HG02588 (cell line): ENCODE measurements at regions not wholly inside any gene's neighbourhood (a gene's known extent, or its start where the extent isn't known, plus 50 kb on each side); places are given as distances from the start of the nearest gene placed in this dataset.
A peak's percentile ranks its signal among the peaks of the same experiment; 100 is the strongest.

ENCODE experiments used
- ATAC-seq: cut with Tn5 transposase; IDR thresholded peaks from one replicate; pipeline ENCODE4 v1.9.1; 2021; ENCODE audit warnings: mild to moderate bottlenecking, moderate library complexity; ENCODE audit not compliant: unreplicated experiment

GRCh38 chr13:74084375-74084935 is 49.7 kb downstream of the KLF12 start:
- ATAC-seq: no peak

DNA sequence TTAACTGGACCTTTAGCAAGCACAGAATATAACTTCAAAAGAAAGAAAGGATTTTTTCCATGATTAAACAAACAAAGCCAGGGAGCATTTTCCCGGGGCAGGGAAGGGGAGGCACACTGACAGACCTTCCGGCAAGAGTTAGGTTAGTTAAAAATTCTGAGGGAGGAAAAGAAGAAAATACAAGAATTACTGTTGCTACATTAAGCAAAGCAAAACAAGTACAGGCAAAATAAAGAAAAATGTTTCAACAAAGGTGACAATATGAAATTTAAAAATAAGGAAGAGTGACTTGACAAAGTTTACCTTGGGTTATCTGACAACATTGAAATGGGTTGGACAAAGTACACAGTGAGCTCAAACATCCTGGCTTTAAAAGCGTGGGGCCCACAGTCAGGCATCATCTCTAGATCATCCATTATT is 51.5 kb downstream of the KLF12 start:
- no peak for ATAC-seq

- no peak for ATAC-seq
Observed at GRCh38 chr13:74080762-74081161, 53.4 kb downstream of the KLF12 start.

- no peak for ATAC-seq
Observed at GRCh38 chr13:74077792-74078191, 56.4 kb downstream of the KLF12 start.

- no peak for ATAC-seq
Observed at GRCh38 chr13:74077375-74077774, 56.8 kb downstream of the KLF12 start.

GRCh38 chr13:74074723-74075122 is 59.5 kb downstream of the KLF12 start:
- ATAC-seq: no peak

DNA sequence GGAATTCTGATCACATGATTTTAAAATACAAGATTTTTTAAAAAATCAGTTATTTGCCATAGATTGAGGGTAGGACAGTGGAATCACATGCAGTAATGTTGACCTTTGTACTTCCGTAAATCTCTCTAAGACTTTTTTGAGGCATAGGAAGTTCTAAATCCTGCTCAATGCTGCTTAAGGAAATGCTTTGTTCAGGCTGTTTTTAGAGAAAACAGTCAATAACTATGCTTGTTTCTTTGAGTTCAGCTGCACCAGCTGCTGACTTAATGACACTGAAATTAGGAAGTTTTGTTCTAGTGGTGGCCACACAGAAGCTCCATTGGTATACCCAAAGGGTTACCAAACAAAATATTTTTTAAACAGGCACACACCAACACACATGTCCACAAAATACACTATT is 60.9 kb downstream of the KLF12 start:
- ATAC-seq: no peak

DNA sequence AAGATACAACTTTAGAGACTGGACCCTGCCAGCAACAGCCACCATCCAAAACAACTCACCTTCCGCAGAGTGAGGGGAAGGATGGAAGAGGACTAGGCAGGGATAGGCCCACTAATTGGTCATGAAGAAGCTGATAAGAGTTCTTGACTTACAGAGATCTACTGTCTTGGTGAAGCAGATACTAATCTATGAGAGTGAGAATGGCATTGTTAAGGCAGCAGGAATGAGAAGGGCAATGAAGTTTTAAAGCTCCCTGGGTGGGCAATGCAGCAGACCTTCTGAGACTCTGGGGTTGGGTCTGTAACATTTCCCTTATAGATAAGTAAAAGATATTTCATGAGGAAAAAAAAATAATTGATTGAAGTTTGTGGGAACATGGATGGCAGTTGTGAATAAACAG is 63.7 kb downstream of the KLF12 start:
- no peak for ATAC-seq

DNA sequence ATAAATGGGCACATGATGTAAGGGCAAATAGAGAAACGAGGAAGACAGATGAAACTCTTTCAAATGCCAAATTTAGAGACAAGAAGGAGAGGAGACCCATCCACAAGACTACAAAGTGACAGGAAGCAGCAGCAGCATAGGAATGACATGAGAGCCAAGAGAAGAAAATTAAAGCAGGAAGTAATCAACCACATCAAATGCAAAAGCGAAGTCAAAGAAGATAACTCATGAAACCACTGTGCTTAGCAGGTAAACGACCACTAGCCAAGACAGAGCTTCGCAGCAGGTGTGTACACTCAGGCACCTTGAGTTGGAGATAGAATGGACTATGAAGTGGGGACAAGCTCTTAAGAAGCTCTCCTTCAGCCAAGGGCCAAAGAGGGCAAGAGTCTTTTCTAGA is 64.1 kb downstream of the KLF12 start:
- no peak for ATAC-seq

GRCh38 chr13:74068471-74068870 is 65.7 kb downstream of the KLF12 start:
- no peak for ATAC-seq

GRCh38 chr13:74067818-74068217 is 66.4 kb downstream of the KLF12 start:
- ATAC-seq: no peak

DNA sequence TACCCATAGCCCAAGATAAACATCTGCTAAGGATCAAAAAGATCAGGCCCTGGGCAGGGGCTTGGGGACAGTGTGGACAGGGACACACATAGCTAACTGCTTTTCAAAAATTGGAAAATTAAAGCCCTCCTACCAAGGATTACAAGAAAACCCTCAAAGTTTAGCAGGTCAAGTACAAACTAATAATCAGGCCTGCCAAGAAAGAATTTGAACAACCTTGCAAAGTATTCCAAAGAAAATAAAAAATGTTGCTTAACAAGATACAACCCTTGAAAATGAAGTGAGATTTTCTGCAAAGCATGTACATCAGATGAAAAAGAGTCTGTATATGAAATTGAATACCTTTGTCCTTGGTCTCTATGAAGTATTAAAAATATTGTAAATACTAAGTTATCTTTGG is 67.3 kb downstream of the KLF12 start:
- no peak for ATAC-seq

GRCh38 chr13:74064805-74065312 is 69.3 kb downstream of the KLF12 start:
- ATAC-seq: no peak

DNA sequence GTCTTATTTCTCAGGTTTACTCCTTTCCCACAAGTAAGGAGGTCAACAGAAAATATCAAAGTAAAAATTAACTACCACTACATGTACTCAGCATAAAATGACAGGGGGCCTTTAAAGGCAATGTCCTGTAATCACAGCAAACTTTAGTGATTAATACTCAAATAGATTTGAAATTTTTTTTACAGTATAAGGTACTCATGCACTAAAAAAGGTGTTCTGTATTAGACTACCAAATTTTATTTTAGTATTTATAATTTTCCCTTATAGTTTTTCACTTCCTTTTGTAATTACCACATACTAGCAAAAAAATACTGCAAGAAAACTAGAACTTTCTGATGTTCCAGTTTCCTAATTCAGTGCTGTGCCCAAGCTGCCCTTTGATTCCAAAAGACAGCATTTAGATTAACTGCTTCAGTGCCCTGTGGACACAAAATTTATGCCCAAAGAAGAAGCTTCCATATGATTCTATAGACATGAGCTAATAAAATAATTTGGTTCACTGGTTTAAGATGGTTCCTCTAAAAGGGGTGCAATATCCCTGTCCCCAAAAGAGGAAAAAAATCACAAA is 70.6 kb downstream of the KLF12 start:
- no peak for ATAC-seq

DNA sequence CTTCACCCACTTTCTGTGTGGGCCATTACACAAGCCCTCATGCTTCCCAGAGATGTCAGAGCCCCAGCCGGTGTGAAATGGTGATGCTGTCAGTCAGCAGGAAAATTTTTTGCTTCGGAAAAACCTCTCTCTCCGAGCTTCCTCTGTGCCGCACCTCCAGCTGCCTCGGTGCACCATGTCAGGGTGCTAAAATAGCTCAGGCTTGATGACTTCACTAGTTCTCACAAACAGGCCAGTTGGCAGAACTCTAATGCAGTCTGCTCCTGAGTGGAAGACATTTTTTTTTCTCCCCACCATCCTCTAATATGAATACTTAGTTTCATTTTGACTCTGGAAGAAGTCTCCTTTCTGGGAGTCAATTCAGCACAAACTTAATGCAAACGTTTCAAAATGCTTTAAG is 71.3 kb downstream of the KLF12 start:
- peak; percentile 86 for ATAC-seq

DNA sequence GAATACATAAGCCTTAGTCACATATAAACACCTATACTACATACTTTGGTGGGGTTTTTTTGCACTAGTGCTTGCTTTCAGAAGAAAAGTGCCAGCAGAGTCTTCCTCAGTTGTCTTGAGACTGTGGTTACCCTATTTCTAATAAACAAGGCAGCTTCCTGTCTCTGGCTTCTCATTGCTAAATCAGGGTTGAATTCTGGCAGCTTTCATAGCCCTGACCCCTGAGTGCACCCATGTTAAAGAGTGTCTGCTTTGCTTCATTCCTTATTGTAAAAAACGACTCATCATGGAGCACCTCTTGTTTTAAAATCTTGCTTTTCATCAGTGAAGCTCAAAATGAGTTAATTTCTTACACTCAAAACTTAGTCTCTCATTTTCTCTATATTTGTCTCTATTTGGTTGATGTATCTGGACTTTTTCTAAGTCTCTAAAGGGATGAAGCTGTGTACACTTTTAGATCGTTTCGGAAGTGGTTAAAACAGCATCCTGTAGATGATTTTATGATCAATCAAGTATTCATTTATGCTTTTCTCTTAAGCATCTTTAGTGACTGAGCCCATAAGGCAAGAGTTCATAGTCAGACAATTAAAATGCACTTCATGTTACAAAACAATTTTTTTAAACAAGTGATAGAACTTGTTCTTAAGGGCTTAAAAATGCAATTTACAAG is 72.1 kb downstream of the KLF12 start:
- peak; percentile 67 for ATAC-seq

DNA sequence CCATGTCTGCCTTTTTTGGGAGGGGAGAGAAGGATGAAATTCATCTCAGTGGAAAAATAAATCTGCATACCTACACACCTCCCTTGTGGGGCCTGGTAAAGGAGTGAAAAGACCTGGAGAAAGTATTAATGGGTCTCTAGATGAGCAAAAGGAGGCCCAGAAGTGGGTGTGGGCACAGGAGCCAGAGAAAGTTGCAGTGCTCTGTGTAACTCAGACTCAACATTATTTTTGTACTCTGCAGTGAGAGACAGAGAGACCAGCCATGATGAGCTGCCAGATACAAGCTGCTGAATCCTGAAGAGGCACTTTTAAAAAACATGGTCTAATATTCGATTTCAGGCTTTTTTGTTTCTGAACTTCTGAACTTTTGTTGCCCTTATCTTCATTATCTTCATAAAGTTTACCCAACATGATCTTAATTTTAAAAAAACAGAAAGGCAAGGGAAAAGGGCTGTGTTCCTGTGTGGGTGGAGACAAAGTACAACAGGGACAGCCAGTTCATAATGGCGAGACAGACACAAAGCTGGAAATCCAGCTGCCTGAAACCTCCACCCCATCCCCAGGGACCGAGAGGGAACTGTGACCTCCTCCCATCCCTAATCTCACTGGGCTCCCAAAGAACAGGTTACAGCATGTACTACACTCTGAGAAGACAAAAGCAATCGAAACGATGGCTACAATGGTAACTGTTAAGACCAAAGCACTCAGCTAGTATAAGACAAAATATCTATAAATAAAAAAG is 77.2 kb downstream of the KLF12 start:
- ATAC-seq: no peak

DNA sequence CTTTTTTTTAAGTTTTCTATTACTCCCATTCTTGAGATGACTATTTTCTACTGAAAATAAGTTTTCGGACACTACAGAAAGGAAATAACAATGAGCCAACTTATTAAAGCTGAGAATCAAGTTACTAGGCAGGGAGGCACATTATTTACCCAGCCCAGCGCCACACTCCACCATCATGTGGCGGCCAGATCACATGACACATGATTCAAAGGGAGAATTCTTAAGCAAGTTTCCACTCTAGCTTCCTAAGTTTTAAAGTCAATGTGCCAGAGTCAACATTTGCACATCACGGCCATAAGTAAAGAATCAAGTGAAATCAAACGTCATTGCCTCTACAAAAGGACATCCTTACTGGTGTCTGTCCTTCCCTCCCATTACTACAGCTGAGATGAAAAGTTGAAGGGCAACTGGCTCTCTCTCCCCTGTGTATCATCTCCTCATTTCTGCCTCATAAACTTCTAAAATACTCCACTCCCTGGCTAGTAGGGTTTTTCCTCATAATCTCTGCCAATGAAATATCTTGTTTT is 81.7 kb downstream of the KLF12 start:
- no peak for ATAC-seq

- no peak for ATAC-seq
Observed at GRCh38 chr13:74048756-74049155, 85.4 kb downstream of the KLF12 start.

GRCh38 chr13:74047931-74048600 is 86.1 kb downstream of the KLF12 start:
- no peak for ATAC-seq

GRCh38 chr13:74046431-74046830 is 87.8 kb downstream of the KLF12 start:
- no peak for ATAC-seq
